Osteocyte (in vitro differentiated cells): ENCODE measurements at regions not wholly inside any gene's neighbourhood (a gene's known extent, or its start where the extent isn't known, plus 50 kb on each side); places are given as distances from the start of the nearest gene placed in this dataset.

Source experiments
- DNase-seq: peaks from one replicate; pipeline ENCODE4 v3.0.0; 2021; ENCODE audit warnings: mixed read lengths; ENCODE audit not compliant: unreplicated experiment; ENCODE audit errors: extremely low spot score
- H3K27ac Mint-ChIP-seq: one replicate; pipeline ENCODE4 v1.8.0; 2021; ENCODE audit warnings: mild to moderate bottlenecking, mixed read lengths; ENCODE audit not compliant: unreplicated experiment
- H3K27me3 Mint-ChIP-seq: one replicate; pipeline ENCODE4 v1.8.0; 2021; ENCODE audit warnings: mixed read lengths; ENCODE audit not compliant: unreplicated experiment
- H3K36me3 Mint-ChIP-seq: one replicate; pipeline ENCODE4 v1.8.0; 2021; ENCODE audit warnings: mixed read lengths; ENCODE audit not compliant: unreplicated experiment
- H3K4me1 Mint-ChIP-seq: one replicate; pipeline ENCODE4 v1.8.0; 2021; ENCODE audit warnings: mixed read lengths; ENCODE audit not compliant: unreplicated experiment
- H3K4me3 Mint-ChIP-seq: one replicate; pipeline ENCODE4 v1.8.0; 2021; ENCODE audit warnings: mild to moderate bottlenecking, moderate library complexity, mixed read lengths; ENCODE audit not compliant: unreplicated experiment
- H3K9me3 Mint-ChIP-seq: one replicate; pipeline ENCODE4 v1.8.0; 2021; ENCODE audit warnings: mixed read lengths; ENCODE audit not compliant: unreplicated experiment
- CTCF ChIP-seq: fragments of 200-600 bp; sonication (generic); IDR thresholded peaks from 2 replicates; pipeline ENCODE4 v1.5.0; 2021; ENCODE audit warnings: antibody characterized with exemption, mild to moderate bottlenecking, moderate library complexity

GRCh38 chr2:153391131-153391530, 87.4 kb downstream of the RPRM start:
- Mint-ChIP-seq H3K4me1 (no peaks in the 10 kb centered on the region), H3K4me3 (no peak overlapping the region), H3K27me3 (no peaks in the 10 kb centered on the region), H3K27ac (no peak overlapping the region), H3K9me3 (peaks cover 16% of the 10 kb centered on the region), H3K36me3 (no peaks in the 10 kb centered on the region)
- no peak for DNase-seq
- no peak for TF ChIP-seq CTCF

- Mint-ChIP-seq H3K4me3 (no peak overlapping the region), H3K27ac (no peak overlapping the region), H3K27me3 (no peaks in the 10 kb centered on the region), H3K4me1 (no peaks in the 10 kb centered on the region), H3K9me3 (peaks cover 5% of the 10 kb centered on the region), H3K36me3 (no peaks in the 10 kb centered on the region)
- DNase-seq: no peak
- no peak for TF ChIP-seq CTCF
These were observed 90.3 kb downstream of the RPRM start for GRCh38 chr2:153388246-153388645.

- no peak for DNase-seq
- Mint-ChIP-seq H3K9me3 (peaks cover 7% of the 10 kb centered on the region), H3K27me3 (no peaks in the 10 kb centered on the region), H3K4me3 (no peak overlapping the region), H3K36me3 (no peaks in the 10 kb centered on the region), H3K27ac (no peak overlapping the region), H3K4me1 (no peaks in the 10 kb centered on the region)
- no peak for TF ChIP-seq CTCF
These were observed 91.4 kb downstream of the RPRM start for GRCh38 chr2:153387203-153387602.

DNA sequence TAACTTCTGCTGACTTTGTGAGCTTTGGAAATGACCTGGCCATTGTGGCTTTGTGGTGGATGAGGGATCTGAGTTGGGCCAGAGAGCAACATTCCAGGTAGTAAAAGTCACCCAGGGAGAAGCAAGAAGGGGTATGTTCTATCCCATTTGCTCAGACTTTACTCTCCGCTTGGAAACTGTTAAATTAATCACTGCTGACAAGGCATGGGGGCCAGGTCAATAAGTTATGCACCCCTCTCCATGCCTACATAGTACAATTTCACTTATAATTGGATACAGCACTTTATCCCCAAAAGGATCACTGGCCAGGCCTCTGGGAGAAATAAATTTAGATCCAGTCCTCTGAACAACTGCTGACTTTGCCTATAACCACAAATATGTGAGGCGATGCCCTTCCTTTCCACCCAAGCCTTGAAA, 92.1 kb downstream of the RPRM start:
- Mint-ChIP-seq H3K27me3 (no peaks in the 10 kb centered on the region), H3K4me3 (no peak overlapping the region), H3K9me3 (peaks cover 8% of the 10 kb centered on the region), H3K27ac (no peak overlapping the region), H3K36me3 (no peaks in the 10 kb centered on the region), H3K4me1 (no peaks in the 10 kb centered on the region)
- no peak for DNase-seq
- no peak for TF ChIP-seq CTCF

DNA sequence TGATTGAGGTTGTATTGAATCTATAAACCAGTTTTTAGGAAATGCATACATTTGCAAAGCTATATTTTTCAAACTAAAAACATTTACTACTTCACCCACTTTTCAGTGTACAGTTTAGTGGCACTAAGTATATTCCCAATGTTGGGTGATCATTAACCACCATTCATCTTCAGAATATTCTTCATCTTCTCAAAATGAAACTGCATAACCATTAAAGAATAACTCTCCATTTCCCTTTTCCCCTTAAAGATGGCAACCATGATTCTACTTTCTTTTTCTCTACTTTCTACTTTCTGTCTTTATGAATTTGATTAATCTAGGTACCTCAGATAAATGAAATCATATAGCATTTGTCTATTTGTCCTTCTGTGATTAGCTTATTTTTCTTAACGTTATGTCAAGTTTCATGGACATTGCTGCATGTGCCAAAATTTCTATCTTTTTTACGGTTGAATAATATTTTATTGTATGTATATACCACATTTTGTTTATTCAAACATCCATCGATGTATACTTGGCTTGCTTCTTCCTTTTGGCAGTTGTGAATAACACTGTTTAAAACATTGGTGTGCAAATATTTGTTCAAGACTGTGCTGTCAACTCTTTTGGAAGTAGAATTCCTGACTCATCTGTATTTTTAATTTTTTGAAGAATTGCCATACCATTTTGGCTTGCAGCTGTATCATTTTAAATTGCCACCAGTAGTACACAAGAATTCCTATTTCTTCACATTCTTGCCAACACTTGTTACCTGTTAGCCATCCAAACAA, 104.9 kb downstream of the RPRM start:
- Mint-ChIP-seq H3K36me3 (no peaks in the 10 kb centered on the region), H3K4me3 (no peak overlapping the region), H3K4me1 (no peaks in the 10 kb centered on the region), H3K27ac (no peak overlapping the region), H3K27me3 (no peaks in the 10 kb centered on the region), H3K9me3 (peaks cover 5% of the 10 kb centered on the region)
- DNase-seq: no peak
- TF ChIP-seq CTCF: no peak
